ENCODE measurements at regions not wholly inside any gene's neighbourhood (a gene's known extent, or its start where the extent isn't known, plus 50 kb on each side); places are given as distances from the start of the nearest gene placed in this dataset.

GRCh38 chr16:50468749-50469078, 79.5 kb upstream of the NKD1 start:
- TF ChIP-seq FOXA1 (IDR thresholded peaks at IDR 0.05): no peak
- no peak for TF ChIP-seq CTCF (IDR thresholded peaks at IDR 0.05; ENCODE audit: low read depth, low read length, missing input control)
- TF ChIP-seq GABPA (IDR thresholded peaks at IDR 0.05 in 1 of 2, conservative IDR thresholded peaks at IDR 0.05 in 1 of 2): no peak
- TF ChIP-seq TAF1 (conservative IDR thresholded peaks at IDR 0.05): no peak
